Inflammatory macrophage treated with lipopolysaccharide for 4 hours (primary cell): ENCODE measurements at regions not wholly inside any gene's neighbourhood (a gene's known extent, or its start where the extent isn't known, plus 50 kb on each side); places are given as distances from the start of the nearest gene placed in this dataset.
"Not testable (repeated sequence)": the region's sequence is repeated elsewhere in the genome, so short reads cannot be mapped to it uniquely, and the experiment has no call there.

ENCODE experiments used
- DNase-seq: peaks from one replicate; pipeline ENCODE4 v3.0.0-alpha.2; 2020

DNA sequence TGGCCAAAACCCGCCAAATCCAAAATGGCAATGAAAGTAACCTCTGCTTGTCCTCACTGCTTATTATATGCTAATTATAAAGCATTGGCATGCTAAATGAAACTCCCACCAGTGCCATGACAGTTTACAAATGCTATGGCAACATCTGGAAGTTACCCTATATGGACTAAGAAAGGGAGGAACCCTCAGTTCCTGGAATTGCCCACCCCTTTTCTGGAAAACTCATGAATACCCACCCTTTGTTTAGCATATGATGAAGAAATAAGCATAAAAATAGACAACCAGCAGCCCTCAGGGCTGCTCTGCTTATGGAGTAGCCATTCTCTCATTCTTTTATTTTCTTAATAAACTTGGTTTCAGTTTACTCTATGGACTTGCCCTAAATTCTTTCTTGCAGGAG, 269.8 kb downstream of the OLFM4 start:
- DNase-seq, result no peak

DNA sequence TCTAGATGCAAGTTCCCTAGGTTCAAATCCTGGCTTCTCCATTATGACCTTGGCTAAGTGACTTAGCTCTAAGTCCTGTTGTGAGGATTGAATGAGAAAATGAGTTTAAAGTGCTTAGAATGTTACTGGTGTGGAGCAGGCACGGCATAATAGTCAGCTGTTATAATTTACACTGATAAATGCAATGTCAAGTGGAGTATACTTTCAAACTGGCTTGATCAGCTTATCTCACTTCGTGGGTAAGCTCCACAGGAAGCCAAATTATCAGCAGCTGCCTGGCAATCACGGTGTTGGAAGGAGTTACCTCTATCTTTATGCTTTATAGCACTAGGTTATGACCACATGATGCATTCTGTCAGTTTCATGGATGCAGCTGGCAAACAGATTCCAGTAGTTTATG, 272.8 kb downstream of the OLFM4 start:
- DNase-seq, result no peak

DNA sequence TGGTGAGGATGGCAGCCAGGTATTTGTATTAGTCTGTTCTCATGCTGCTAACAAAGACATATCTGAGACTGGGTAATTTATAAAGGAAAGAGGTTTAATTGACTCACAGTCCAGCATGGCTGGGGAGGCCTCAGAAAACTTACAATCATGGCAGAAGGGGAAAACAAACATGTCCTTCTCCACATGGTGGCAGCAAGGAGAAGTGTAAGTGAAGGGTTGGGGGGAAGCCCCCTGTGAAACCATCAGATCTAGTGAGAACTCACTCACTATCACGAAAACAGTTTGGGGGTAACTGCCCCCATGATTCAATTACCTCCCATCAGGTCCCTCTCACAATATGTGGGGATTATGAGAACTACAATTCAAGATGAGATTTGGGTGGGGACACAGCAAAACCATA, 276.8 kb downstream of the OLFM4 start:
- DNase-seq, result not testable (repeated sequence)

DNA sequence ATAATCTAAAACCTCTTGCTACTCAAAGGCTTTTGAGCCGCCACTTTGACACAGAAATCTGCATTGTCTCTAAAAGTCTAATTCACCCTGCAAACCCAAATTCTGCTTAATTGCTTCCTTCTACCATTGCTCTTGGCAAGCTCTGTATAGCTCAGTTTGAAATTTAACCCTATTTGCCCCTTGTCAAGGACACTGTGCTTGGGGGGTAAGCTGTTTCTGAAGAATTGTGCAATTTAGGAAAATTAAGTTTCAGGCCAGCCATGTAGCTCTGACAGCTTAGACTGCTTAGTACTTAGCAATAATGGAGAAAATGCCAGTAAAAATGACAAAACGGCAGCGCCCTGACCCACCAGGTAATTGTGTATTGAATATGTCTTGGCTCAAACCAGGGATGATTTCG, 282.2 kb downstream of the OLFM4 start:
- DNase-seq, result no peak

DNA sequence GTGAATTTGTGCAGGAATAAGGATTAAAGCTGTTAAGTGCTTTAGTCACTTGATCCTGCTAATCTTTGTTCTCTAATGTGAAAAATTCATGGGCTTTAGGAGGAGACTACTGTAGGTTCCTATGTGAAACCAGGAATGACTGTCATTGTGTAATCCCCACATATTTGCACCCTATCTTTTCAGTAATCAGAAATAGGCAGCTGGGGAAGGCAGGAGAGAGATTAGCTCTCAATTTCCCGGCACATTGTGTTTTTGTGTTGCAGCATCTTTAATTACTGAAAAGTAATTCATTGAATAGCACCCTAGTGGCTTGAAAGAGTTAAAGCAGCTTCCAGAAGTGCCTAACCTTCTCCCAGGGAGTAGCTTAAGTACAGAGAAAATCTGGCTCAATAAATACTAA, 282.9 kb downstream of the OLFM4 start:
- no peak for DNase-seq

DNA sequence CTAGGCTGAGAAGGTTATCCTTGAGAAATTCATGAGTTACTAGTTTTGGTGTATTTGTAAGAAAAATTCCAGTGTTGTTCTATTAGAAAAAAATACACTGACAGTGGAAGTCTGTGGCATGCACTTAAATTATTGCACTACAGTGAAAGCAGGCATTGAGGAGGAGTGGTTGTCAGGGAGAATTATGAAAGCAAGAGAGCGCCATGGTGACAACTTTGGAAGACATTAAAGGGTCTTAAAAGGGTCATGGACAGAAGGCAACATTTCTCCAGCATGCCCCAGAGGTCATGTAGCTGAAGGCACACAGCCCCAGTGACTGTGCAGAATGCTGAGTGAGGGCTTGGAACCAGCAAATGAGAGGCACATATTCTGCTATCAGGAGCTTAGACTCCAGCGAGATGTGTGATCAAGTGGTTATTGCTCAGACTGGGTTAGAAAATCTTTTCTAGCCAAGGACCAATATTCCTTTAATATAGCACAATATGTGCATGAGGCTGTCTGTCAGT, 292.7 kb downstream of the OLFM4 start:
- no peak for DNase-seq

DNA sequence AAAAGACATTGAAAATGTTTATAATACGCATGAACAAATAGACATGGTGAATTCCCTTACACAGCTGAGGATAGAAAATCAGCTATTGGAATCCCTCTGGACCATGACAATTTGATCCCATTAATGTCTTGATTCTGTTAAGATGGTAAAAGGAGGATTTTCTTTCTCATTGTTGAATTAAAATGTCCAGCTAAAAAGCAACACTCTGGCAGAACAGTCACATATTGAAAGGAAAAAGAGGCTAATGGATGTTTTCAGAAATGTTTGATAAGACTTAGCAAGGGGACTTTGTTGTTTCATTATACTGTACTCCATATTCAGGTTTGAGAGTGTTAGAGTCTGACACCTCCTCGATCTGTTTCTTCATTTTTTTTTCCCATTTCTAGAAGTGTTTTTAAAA, 296.0 kb downstream of the OLFM4 start:
- DNase-seq, result no peak

DNA sequence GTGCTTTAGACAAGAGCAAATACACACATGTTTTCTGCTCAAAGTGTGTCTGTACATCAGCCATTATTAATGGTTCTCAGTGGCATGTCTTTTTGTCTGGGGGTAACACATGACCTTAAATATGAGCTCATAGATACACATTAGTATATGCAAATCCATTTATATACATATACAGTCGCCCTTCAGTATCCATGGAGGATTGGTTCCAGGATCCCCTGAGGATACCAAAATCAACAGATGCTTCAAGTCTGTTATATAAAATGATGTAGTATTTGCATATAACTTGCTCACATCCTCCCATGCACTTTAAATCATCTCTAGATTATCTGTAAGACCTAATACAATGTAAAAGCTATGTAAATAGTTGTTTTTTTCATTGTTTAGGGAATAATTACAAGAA, 298.1 kb downstream of the OLFM4 start:
- DNase-seq, result no peak

DNA sequence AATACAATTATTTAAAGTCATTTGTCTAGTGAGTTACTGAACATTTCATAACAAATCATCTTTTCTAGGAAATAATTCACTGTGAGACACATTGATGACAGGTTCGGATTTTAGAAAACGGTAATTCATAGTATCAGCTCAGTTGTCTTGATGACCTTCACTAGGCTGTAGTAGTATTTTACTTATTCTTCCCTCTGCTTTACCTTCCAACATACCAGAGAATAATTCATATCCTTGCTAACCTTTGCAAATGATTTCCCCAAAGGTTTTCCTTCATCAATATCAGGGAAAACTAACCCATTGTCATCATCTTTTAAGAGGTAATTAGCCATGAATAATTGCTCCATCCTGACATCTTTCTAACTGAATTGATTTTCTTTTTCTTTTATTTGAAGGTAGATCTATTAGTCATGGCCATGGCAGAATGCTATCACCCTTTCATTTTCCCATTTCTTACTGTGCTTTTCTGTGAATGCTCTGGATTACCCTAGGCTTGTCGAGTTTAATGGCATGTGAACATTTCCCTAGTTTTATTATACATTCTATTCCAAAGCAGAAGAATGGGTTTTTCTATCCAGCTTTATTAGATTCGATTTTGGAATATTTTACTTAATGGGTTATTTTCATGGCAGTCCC, 299.2 kb downstream of the OLFM4 start:
- DNase-seq, result no peak

DNA sequence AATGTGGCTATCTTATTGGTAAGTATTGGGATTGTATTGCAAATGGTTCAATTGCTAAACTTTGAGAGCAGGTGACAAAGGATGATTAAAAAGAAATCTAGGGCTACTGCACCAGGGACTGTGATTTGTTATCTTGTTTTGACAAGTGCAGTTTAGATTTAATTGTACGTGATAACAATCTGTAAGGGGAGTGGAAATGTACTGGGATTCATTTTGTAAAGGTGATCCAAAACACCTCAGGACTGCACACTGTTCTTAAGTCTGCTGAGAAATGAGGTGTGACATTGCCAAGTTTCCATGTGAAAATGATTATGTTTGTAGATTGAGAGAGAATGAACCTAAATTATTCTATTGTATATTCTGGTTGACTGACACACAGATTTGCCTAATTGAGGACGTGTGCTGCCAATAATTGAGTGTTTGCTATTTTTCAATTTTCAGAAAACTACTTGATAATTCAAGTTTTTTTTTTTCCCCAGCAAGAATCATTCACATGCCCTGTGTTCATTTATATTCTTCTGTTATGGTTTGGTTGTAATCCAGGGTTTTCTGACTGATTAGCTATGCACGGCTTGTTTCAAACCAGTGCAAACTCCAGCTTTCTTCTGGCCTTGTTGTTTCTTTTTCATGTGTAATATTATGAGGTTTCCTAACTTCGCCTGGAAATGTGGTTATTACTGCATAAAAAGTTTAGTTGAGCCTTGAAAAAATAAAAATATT, 308.0 kb downstream of the OLFM4 start:
- DNase-seq, result no peak

DNA sequence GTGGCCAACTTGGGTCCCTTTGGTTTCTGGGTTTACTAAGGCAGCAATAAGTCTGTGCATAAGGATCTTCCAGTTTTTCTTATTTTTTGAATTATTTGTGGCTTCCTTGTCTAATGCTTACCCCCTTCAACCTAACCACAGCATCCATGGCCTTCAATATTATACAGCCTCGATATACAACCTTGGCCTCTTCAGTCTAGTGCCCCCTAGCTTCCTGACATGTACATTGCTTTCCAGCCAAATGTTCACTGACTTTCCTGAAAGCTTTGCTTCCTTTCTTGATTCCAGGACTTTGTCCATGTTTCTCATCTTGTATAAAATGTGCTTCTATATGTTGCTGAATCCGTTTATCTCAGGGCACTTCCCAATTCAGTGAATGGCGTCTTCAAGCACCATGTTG, 310.1 kb downstream of the OLFM4 start:
- no peak for DNase-seq

DNA sequence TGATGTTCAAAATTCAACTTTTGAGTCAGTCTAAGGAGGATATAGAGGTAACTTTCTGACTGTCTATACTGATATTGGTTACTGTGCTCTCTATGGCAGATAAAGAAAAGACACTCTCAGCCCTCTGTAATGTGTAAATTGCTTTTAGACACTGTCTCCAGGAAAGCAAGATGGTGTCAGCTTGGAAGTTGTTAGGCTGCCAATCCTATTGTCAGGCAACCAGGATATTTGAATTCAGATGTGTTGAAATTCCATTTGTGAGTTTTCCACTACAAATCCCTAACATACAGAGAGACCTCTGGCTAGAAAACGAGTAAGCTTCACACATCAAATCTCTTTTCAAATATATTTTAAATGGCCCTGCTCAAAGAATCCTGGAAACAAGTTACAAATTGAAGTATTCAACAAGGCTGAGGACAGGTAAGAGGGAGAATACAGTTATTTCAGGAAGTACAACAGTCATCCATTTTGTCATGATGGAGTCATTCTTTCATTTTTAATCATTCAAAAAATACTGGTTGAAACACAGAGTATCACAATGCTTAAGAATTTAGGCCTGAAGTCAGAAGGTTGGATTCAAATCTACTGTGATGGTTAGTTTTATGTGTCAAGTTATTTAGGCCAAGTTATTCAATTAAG, 312.0 kb downstream of the OLFM4 start:
- no peak for DNase-seq

DNA sequence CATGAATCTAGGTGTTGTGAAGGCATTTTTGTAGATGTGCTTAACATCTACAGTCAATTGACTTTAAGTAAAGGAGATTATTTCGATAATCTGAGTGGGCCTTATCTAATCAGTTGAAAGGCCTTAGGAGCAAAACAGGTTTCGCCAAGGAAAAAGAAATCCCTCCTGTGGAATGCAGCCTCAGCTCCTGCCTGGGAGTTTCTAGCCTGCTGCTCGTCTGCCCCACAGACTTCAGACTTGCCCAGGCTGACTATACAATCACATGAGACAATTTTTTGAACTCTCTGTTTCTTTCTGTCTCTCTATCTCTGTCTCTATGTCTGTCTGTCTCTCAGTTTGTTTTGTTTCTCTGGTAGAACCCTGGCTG, 312.5 kb downstream of the OLFM4 start:
- no peak for DNase-seq

DNA sequence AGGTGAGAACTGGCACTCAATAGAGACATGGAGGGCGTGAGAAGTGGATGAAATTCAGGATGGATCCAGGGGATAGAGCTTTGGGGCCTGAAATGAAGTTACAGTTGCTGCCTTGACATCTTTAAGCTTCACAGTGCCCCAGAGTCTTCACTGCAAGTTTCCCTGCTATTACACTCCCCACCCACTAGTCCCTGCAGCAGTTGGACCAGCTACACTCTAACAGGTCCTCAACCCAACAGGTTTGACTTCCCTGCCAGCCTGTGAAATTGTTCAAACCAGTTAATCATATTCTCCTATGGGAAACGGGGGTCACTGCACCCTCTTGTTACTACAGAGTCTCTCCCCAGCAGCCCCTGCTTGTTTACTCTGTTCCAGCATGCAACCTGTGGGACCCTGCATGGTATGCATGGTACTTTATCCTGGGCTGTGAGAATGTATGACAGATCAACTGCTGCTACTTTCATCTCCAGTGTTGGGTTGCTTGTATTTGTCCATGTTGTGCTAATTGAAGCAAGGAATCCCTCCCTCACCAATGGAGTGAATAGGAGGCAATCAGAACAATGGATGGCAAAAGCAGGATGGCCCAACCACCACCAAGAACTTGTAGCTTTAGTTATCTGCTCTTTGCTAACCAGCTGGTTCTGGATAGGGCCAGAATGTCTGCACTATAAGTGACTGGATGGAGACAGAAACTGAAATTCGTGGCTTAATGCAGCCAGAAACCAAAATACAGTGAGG, 314.2 kb downstream of the OLFM4 start:
- no peak for DNase-seq

DNA sequence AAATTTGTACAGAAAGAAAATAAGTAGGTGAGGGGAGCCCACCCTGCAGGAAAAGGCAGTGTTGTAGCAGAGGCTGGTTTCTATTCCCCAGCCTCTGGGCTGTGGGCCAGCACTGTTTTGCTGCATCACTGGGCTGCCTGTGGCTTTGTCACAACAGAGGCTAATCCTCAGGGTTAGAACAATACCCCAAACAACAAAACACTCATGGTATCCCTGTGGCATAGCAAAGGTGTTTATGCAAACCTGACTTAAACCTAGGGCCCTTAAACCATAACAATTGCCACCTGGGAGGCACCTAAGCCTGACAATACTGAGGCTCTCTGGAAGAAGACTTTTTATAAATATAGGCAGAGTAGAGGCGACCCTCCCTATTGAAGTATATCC, 314.7 kb downstream of the OLFM4 start:
- no peak for DNase-seq

DNA sequence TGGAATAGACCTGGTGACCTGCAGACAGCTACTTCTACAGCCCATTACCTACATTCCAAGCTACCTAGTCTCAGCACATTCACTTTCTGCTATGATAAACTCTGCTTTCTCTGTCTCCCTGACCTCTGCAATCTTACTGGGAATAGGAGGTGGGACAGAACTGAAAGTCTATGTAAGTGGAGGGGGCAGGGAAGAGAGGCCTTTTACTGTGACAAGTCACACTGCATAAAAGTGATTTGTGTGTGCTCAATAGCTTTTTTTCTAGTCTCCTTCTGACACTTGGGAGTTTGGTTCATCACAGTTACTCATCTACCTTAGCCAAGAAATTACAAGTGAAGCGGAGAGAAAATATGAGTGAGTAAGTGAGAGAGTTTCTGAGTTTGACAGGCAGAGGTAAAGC, 322.4 kb downstream of the OLFM4 start:
- no peak for DNase-seq

DNA sequence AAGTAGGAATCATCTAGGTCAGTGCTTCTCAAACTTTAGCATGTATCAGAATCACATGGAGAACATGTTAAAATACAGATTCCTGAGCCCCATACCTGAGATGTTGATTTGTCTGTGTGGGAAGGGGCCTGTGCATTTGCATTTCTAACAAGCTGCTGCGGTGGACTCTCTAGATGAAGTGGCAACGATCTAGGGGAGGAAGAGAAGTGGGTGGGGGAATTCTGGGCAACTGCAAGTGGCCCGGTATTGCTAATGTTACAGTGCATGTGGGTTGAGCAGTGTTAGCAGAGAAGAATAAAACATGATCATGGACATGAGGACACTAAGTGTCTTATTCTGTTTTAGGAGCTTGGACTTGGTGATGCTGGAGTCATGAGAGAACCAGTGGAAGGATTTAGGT, 329.0 kb downstream of the OLFM4 start:
- no peak for DNase-seq

DNA sequence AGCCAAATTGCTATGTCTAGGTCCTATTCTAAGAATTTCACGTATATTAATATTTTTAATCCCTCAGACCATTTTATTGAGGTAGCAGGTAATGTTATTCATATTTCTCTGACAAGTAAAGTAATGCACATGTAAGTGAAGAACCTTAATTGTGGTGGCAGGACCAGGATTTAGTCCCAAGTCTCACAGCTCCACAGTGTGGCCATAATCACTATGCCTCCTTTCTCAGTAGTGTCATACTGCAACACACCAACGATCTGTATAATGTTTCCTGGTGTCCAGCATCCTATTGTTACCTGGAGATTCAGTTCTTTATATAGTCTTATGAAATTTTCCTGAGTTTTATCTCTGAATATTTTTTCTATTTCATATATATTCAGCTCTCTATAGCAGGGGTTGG, 340.3 kb downstream of the OLFM4 start:
- no peak for DNase-seq

DNA sequence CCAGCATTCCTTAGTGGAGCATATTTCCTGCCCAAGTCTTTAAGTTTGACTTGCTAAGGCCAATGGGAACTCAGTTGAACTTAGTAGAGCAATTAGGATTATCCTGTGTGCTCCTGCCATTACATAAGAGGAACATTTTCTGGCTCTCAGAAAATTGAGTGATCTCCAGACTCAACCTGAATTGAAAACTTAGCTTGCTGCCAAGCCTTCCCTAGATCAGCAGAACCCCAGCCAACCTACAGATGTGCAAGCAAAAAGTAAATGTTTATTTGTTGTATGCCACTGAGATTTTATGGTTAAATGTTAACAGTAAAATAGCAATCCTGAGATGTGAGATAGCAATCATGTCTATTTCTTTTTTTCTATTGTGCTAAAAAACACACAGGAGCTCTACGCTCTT, 350.9 kb downstream of the OLFM4 start:
- no peak for DNase-seq

DNA sequence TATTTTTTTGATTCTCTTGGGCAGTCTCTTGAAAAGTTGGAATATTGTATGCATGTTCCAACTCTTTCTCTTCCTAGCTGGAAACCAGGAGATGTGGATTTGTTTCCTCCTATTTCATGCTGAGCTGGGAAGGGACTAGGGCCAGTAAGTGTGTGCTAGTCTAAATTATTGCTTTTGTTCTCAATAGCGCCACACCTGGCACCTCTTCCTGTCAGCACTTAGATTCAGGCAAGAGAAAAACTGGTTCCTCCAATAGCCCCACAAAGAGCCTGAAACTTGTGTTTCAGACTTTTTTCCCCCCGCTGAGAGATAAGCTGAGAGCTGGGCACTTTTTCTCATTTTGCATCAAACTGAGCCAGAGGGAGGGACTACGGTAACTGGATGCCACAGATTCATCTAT, 353.4 kb downstream of the OLFM4 start:
- DNase-seq, result no peak

DNA sequence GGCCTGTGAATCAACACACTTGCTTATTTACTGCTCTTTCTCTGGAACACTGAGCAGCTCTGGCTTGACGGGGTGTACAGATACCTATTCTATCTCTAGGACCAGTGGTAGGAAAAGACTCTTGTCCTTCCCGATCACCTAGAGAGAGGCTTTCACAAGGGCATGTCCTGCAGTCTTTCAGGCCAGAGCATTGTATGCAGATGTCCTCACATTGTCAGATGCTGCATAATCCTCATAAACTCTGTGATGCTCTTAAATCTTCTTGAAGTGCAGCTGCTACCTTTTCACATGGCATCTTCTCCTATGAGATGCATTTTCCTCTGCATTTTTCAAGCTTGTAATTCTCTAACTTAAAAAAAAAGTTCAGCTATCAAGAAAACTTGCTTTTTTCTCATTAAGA, 369.4 kb downstream of the OLFM4 start:
- DNase-seq, result no peak

DNA sequence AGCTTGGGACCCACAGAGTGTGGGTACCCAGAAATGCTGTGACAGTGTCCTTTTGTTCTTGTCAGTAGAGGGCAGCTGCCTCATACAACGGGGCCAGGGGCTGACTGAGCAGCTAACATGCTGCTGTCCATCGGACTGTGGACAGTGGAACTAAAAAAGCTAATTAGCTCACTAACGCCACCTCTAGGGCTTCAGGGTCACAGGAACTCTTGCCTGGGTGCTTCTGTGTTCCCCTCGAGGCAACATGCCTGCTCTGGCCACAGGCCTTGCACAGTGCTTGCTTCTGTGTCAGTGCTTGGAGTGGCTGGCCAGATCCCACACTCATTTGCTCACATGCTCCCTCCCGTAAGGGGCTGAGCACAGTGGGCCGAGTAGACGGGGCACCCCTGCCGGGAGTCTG, 377.0 kb downstream of the OLFM4 start:
- no peak for DNase-seq

DNA sequence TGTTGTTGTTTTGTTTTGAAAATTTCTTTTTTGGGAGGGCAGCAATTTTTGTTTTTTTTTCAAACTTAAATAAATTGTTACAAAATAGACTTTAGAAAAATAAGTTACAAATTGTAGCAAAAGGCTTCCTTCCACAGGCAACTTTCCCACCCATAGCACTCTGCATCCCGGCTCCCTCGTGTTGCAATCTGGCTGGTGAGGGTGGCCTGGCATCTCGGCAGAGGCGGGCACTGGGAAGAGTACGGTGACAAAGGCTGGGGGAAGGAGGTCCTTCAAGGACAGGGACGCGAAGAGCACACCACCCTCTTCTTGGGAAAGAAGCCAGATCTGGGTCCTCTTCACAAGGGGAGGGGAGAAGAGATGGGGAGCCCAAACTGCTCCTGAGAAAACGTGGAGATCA, 379.7 kb downstream of the OLFM4 start:
- no peak for DNase-seq
